ENCODE measurements at regions not wholly inside any gene's neighbourhood (a gene's known extent, or its start where the extent isn't known, plus 50 kb on each side); places are given as distances from the start of the nearest gene placed in this dataset.

GRCh38 chr11:127105593-127106541, 105.3 kb upstream of the KIRREL3 start:
- TF ChIP-seq CTCF (IDR thresholded peaks at IDR 0.05; ENCODE audit: borderline replicate concordance), result no peak
- DNase-seq, result no peak

GRCh38 chr11:127103586-127104388, 103.2 kb upstream of the KIRREL3 start:
- intact Hi-C loops (cut with micrococcal nuclease), result no loop called here
- H3K27me3 ChIP-seq (ENCODE audit: low read depth), result peaks cover 32% of the 10 kb centered on the region
- no peak for TF ChIP-seq CTCF (IDR thresholded peaks at IDR 0.05; ENCODE audit: borderline replicate concordance)
- H3K4me3 ChIP-seq, result no peak overlapping the region
- H3K9me3 ChIP-seq (replicated peaks), result no peaks in the 10 kb centered on the region
- H3K27ac ChIP-seq (replicated peaks), result no peak overlapping the region
- no peak for DNase-seq
- H3K4me1 ChIP-seq, result no peaks in the 10 kb centered on the region
- H3K36me3 ChIP-seq, result no peaks in the 10 kb centered on the region

More at GRCh38 chr11:127105593-127106541, 105.3 kb upstream of the KIRREL3 start:
- H3K27me3 ChIP-seq (ENCODE audit: low read depth), result peaks cover 34% of the 10 kb centered on the region
- H3K27ac ChIP-seq (replicated peaks), result no peak overlapping the region
- intact Hi-C loops (cut with micrococcal nuclease), result no loop called here
- H3K4me1 ChIP-seq, result no peaks in the 10 kb centered on the region
- no peaks in the 10 kb centered on the region for H3K36me3 ChIP-seq
- no peak overlapping the region for H3K4me3 ChIP-seq
- H3K9me3 ChIP-seq (replicated peaks), result no peaks in the 10 kb centered on the region

- no peak for TF ChIP-seq CTCF (IDR thresholded peaks at IDR 0.05; ENCODE audit: borderline replicate concordance)
- intact Hi-C loops (cut with micrococcal nuclease), result no loop called here
Measured at GRCh38 chr11:127098684-127099083, 98.1 kb upstream of the KIRREL3 start.

GRCh38 chr11:127080735-127081134, 80.2 kb upstream of the KIRREL3 start:
- Histone ChIP-seq H3K27me3 (ENCODE audit: low read depth) (peaks cover 16% of the 10 kb centered on the region), H3K36me3 (no peaks in the 10 kb centered on the region), H3K9me3 (replicated peaks) (no peaks in the 10 kb centered on the region), H3K4me1 (no peaks in the 10 kb centered on the region), H3K27ac (replicated peaks) (no peak overlapping the region), H3K4me3 (no peak overlapping the region)
- no peak for TF ChIP-seq CTCF (IDR thresholded peaks at IDR 0.05; ENCODE audit: borderline replicate concordance)
- intact Hi-C loops (cut with micrococcal nuclease), result no loop called here
- no peak for DNase-seq

More at GRCh38 chr11:127098684-127099083, 98.1 kb upstream of the KIRREL3 start:
- no peaks in the 10 kb centered on the region for H3K36me3 ChIP-seq
- no peak overlapping the region for H3K27ac ChIP-seq (replicated peaks)
- H3K27me3 ChIP-seq (ENCODE audit: low read depth), result no peaks in the 10 kb centered on the region
- no peak for DNase-seq
- H3K4me1 ChIP-seq, result no peaks in the 10 kb centered on the region
- H3K9me3 ChIP-seq (replicated peaks), result peaks cover 7% of the 10 kb centered on the region
- H3K4me3 ChIP-seq, result no peak overlapping the region

- H3K4me1 ChIP-seq, result no peaks in the 10 kb centered on the region
- intact Hi-C loops (cut with micrococcal nuclease), result no loop called here
- DNase-seq, result no peak
- H3K36me3 ChIP-seq, result no peaks in the 10 kb centered on the region
- H3K4me3 ChIP-seq, result no peak overlapping the region
- no peaks in the 10 kb centered on the region for H3K9me3 ChIP-seq (replicated peaks)
- no peak for TF ChIP-seq CTCF (IDR thresholded peaks at IDR 0.05; ENCODE audit: borderline replicate concordance)
- H3K27ac ChIP-seq (replicated peaks), result no peak overlapping the region
- H3K27me3 ChIP-seq (ENCODE audit: low read depth), result peaks cover 41% of the 10 kb centered on the region
Measured at GRCh38 chr11:127075758-127076157, 75.2 kb upstream of the KIRREL3 start.

Data from left ventricle myocardium inferior (tissue), 1 donor.